T-cell (primary cell): ENCODE measurements at regions not wholly inside any gene's neighbourhood (a gene's known extent, or its start where the extent isn't known, plus 50 kb on each side); places are given as distances from the start of the nearest gene placed in this dataset.
A peak's percentile ranks its signal among the peaks of the same experiment; 100 is the strongest.

Experiments
- ATAC-seq, 4 experiments: fragments of 200-7000 bp in 3 of 4; fragments of 150-1000 bp in 1 of 4; cut with Tn5 transposase; replicated peaks in 1 of 4; 1 replicate in 3 of 4; 2 replicates in 1 of 4; pipeline ENCODE4 v1.10.0; 2021; ENCODE audit warnings: moderate library complexity in 3 of 4, mild to moderate bottlenecking in 2 of 4, moderate number of reproducible peaks in 1 of 4
- CTCF ChIA-PET, 2 donors: fragments of 300-600 bp; sonication (Branson Sonifier 250); formaldehyde crosslinking; loops; one replicate each; lab custom pipeline; 2022; ENCODE audit warnings: antibody characterized with exemption in 2 of 2; lab: Charles Lee
- POLR2A ChIA-PET, 2 donors: fragments of 300-600 bp; sonication (Branson Sonifier 250); formaldehyde crosslinking; loops; one replicate each; lab custom pipeline; 2022; ENCODE audit warnings: antibody characterized with exemption in 2 of 2; lab: Charles Lee
- DNase-seq, 35 experiments: peaks; one replicate each; pipeline versions ENCODE4 v3.0.0 to v3.0.0-alpha.2; 2013 to 2023
- H3K27ac ChIP-seq: one replicate; pipeline ENCODE4 v1.5.1; 2013; ENCODE audit warnings: low read length
- H3K27me3 ChIP-seq, 2 experiments: replicated peaks in 1 of 2; 1 replicate in 1 of 2; 2 replicates in 1 of 2; pipeline versions ENCODE4 v1.6.1 to v1.7.0; 2013; ENCODE audit warnings: low read length in 1 of 2, mixed read lengths in 1 of 2; ENCODE audit not compliant: control insufficient read depth in 2 of 2, insufficient read depth in 2 of 2; ENCODE audit errors: extremely low read depth in 1 of 2
- H3K36me3 ChIP-seq, 2 donors: 1 replicate in 1 of 2; 2 replicates in 1 of 2; pipeline versions ENCODE4 v1.6.1 to v1.7.0; 2013; ENCODE audit warnings: low read length in 1 of 2; ENCODE audit not compliant: control insufficient read depth in 2 of 2, insufficient read depth in 1 of 2; ENCODE audit errors: extremely low read depth in 1 of 2
- H3K4me1 ChIP-seq, 2 experiments: 1 replicate in 1 of 2; 2 replicates in 1 of 2; pipeline versions ENCODE4 v1.6.1 to v1.7.0; 2013; ENCODE audit warnings: low read length in 2 of 2, mixed read lengths in 1 of 2; ENCODE audit not compliant: insufficient read depth in 2 of 2, control insufficient read depth in 1 of 2; ENCODE audit errors: extremely low read depth in 1 of 2
- H3K4me3 ChIP-seq, 2 donors: 1 replicate in 1 of 2; 2 replicates in 1 of 2; pipeline versions ENCODE4 v1.5.1 to v1.7.0; 2013; ENCODE audit warnings: mild to moderate bottlenecking in 2 of 2, low read length in 1 of 2, moderate library complexity in 1 of 2; ENCODE audit not compliant: control insufficient read depth in 1 of 2; ENCODE audit errors: extremely low read depth in 1 of 2
- H3K9me3 ChIP-seq: 2 replicates; pipeline ENCODE4 v1.7.0; 2013
- H3K27ac Mint-ChIP-seq, 2 donors: one replicate each; pipeline ENCODE4 v1.8.0; 2020 to 2021; ENCODE audit warnings: mild to moderate bottlenecking in 2 of 2, mixed read lengths in 2 of 2
- H3K27me3 Mint-ChIP-seq, 2 donors: one replicate each; pipeline ENCODE4 v1.8.0; 2021 to 2022; ENCODE audit warnings: mixed read lengths in 2 of 2
- H3K36me3 Mint-ChIP-seq: one replicate; pipeline ENCODE4 v1.8.0; 2021; ENCODE audit warnings: mixed read lengths
- H3K4me1 Mint-ChIP-seq, 3 donors: one replicate each; pipeline ENCODE4 v1.8.0; 2020 to 2022; ENCODE audit warnings: mixed read lengths in 3 of 3, mild to moderate bottlenecking in 1 of 3
- H3K4me3 Mint-ChIP-seq, 3 donors: one replicate each; pipeline ENCODE4 v1.8.0; 2020 to 2022; ENCODE audit warnings: mild to moderate bottlenecking in 3 of 3, mixed read lengths in 3 of 3, moderate library complexity in 3 of 3
- H3K9me3 Mint-ChIP-seq, 3 donors: one replicate each; pipeline ENCODE4 v1.8.0; 2020 to 2022; ENCODE audit warnings: mixed read lengths in 3 of 3
- WGBS: methylation state at CpG from one replicate; pipeline ENCODE4 v1.1.5; 2013; ENCODE audit warnings: missing lambda C conversion rate; ENCODE audit not compliant: insufficient coverage; 5-methylcytosine and 5-hydroxymethylcytosine counted together

GRCh38 chr5:96336351-96336985 is 96.6 kb downstream of the PCSK1 start:
- H3K4me3 ChIP-seq = no peak overlapping the region
- no peaks in the 10 kb centered on the region for H3K9me3 ChIP-seq
- DNase-seq = peak in 33 of 35 experiments; percentile 3 to 81 (median 43)
- H3K4me1 ChIP-seq = no peaks in the 10 kb centered on the region
- H3K27ac ChIP-seq = no peak overlapping the region
- Mint-ChIP-seq H3K27ac (no peak overlapping the region), H3K4me3 (no peak overlapping the region), H3K27me3 (peaks cover 9 to 16% of the 10 kb centered on the region in 2 donors), H3K9me3 (no peaks in the 10 kb centered on the region), H3K36me3 (no peaks in the 10 kb centered on the region), H3K4me1 (no peaks in the 10 kb centered on the region)
- peak; percentile 81 to 92 (median 84) for ATAC-seq
- ChIA-PET POLR2A (no interaction called here), CTCF (interaction anchor here (0.6 to 4.2 kb wide), 29 partner anchors 8 to 672 kb away, joined by 3 to 42 read pairs (median 4); no protein-coding TSS in a partner anchor)
- peaks cover 0 to 10% of the 10 kb centered on the region in 2 experiments for H3K27me3 ChIP-seq
- 0% methylated on average over 2 of the region's 6 CpGs for WGBS
- no peaks in the 10 kb centered on the region for H3K36me3 ChIP-seq

- H3K27ac ChIP-seq = no peak overlapping the region
- DNase-seq (no peak), ATAC-seq (peak in 2 of 4 experiments; percentile 14 to 16)
- Mint-ChIP-seq H3K4me1 (no peaks in the 10 kb centered on the region), H3K27me3 (peaks cover 9 to 16% of the 10 kb centered on the region in 2 donors), H3K9me3 (no peaks in the 10 kb centered on the region), H3K36me3 (no peaks in the 10 kb centered on the region), H3K4me3 (no peak overlapping the region), H3K27ac (no peak overlapping the region)
- WGBS = no CpG with 5 or more reads among the region's 2 CpGs
- H3K9me3 ChIP-seq = no peaks in the 10 kb centered on the region
- no peaks in the 10 kb centered on the region for H3K4me1 ChIP-seq
- H3K4me3 ChIP-seq = no peak overlapping the region
- H3K36me3 ChIP-seq = no peaks in the 10 kb centered on the region
- ChIA-PET POLR2A (no interaction called here), CTCF (interaction anchor here (0.6 to 4.2 kb wide), 19 partner anchors 9 to 671 kb away, joined by 3 to 42 read pairs (median 4); no protein-coding TSS in a partner anchor)
- peaks cover 0 to 10% of the 10 kb centered on the region in 2 experiments for H3K27me3 ChIP-seq
Observed at GRCh38 chr5:96335873-96336272, 97.2 kb downstream of the PCSK1 start.

GRCh38 chr5:96333391-96333790 is 99.7 kb downstream of the PCSK1 start:
- no peak overlapping the region for H3K27ac Mint-ChIP-seq
- H3K4me1 Mint-ChIP-seq = no peaks in the 10 kb centered on the region
- no peak for DNase-seq
- no peak overlapping the region for H3K27ac ChIP-seq
- H3K4me3 Mint-ChIP-seq = no peak overlapping the region
- no peaks in the 10 kb centered on the region for H3K36me3 ChIP-seq
- ATAC-seq = no peak
- no peaks in the 10 kb centered on the region for H3K4me1 ChIP-seq
- CTCF ChIA-PET = interaction anchor here in 1 of 2 donors (1.3 kb wide), 1 partner anchor 481 kb away, joined by 3 read pairs; no protein-coding TSS in a partner anchor
- peaks cover 0 to 6% of the 10 kb centered on the region in 2 experiments for H3K27me3 ChIP-seq
- WGBS = 88% methylated on average over 3 of the region's 4 CpGs
- peaks cover 10 to 17% of the 10 kb centered on the region in 2 donors for H3K27me3 Mint-ChIP-seq
- no peaks in the 10 kb centered on the region for H3K9me3 Mint-ChIP-seq
- no peaks in the 10 kb centered on the region for H3K36me3 Mint-ChIP-seq
- POLR2A ChIA-PET = no interaction called here
- H3K4me3 ChIP-seq = no peak overlapping the region
- no peaks in the 10 kb centered on the region for H3K9me3 ChIP-seq

GRCh38 chr5:96332535-96333366 is 100.3 kb downstream of the PCSK1 start:
- no peaks in the 10 kb centered on the region for H3K9me3 ChIP-seq

DNA sequence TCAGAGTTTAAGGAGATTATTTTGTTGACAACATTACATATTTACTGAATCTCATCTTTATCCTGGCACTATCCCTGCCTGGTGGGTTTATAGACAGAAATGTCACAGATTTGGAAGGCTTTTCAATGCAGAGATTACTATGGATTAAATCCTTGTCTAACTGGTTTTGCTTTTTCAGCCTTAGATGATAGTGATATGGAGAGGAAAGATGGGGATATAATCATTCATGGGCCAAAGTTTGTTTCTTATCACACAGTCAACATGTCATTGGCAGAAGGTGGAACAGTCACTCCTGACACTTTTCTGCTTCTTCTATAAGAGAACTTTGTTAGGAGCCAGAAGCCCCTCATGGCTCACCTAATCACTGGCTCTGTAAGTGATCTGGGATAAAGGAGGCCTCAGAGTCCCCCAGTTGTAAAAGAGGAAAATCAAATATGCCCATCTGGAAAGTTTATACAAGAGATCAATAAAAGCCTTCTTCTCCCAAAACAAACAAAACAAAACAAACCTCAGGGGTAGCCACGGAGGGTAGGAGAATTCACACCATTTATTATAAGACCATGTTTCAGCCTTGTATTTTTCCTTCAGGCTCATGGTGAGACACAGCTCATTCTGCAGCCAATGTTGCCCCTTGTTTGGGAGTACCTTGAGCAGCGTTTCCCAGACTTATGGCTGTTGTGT is 101.2 kb downstream of the PCSK1 start:
- Mint-ChIP-seq H3K27ac (no peak overlapping the region), H3K4me1 (no peaks in the 10 kb centered on the region), H3K9me3 (no peaks in the 10 kb centered on the region), H3K36me3 (no peaks in the 10 kb centered on the region), H3K27me3 (peaks cover 11 to 19% of the 10 kb centered on the region in 2 donors), H3K4me3 (no peak overlapping the region)
- H3K36me3 ChIP-seq = no peaks in the 10 kb centered on the region
- no CpG with 5 or more reads among the region's 2 CpGs for WGBS
- H3K4me3 ChIP-seq = no peak overlapping the region
- H3K27me3 ChIP-seq = peaks cover 0 to 6% of the 10 kb centered on the region in 2 experiments
- POLR2A ChIA-PET = no interaction called here
- ATAC-seq (no peak), DNase-seq (no peak)
- H3K9me3 ChIP-seq = no peaks in the 10 kb centered on the region
- CTCF ChIA-PET = no interaction called here
- H3K27ac ChIP-seq = no peak overlapping the region
- H3K4me1 ChIP-seq = no peaks in the 10 kb centered on the region

More at GRCh38 chr5:96332535-96333366, 100.3 kb downstream of the PCSK1 start:
- H3K27ac ChIP-seq = no peak overlapping the region
- H3K4me3 ChIP-seq = no peak overlapping the region
- no peaks in the 10 kb centered on the region for H3K9me3 Mint-ChIP-seq
- DNase-seq (no peak), ATAC-seq (no peak)
- H3K36me3 Mint-ChIP-seq = no peaks in the 10 kb centered on the region
- no peaks in the 10 kb centered on the region for H3K4me1 Mint-ChIP-seq
- peaks cover 11 to 19% of the 10 kb centered on the region in 2 donors for H3K27me3 Mint-ChIP-seq
- H3K4me3 Mint-ChIP-seq = no peak overlapping the region
- 71% methylated on average over 7 of the region's 14 CpGs for WGBS
- ChIA-PET POLR2A (no interaction called here), CTCF (interaction anchor here in 1 of 2 donors (1.3 kb wide), 1 partner anchor 480 kb away, joined by 3 read pairs; no protein-coding TSS in a partner anchor)
- no peaks in the 10 kb centered on the region for H3K36me3 ChIP-seq
- H3K27ac Mint-ChIP-seq = no peak overlapping the region
- H3K4me1 ChIP-seq = no peaks in the 10 kb centered on the region
- peaks cover 0 to 6% of the 10 kb centered on the region in 2 experiments for H3K27me3 ChIP-seq

DNA sequence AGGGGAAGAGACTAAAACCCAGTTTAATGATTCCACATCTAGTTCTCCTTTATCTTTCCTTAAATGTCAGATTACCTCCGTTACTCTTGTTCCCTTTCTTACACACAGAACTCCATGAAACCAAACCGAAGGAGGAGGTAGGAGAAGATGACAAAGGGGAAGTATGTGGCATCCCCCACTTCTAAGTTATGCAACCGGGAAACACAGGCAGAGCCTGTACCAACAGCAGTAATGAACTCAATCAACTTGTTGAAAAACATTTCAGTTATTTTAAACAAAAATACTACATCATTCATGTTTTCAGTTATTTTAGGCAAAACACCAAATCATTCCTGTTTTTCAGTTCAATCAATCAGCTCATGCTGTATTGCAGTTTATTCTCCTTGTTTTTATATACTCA is 101.8 kb downstream of the PCSK1 start:
- ChIA-PET CTCF (no interaction called here), POLR2A (no interaction called here)
- H3K4me1 Mint-ChIP-seq = no peaks in the 10 kb centered on the region
- H3K9me3 ChIP-seq = no peaks in the 10 kb centered on the region
- H3K27ac ChIP-seq = no peak overlapping the region
- H3K4me3 Mint-ChIP-seq = no peak overlapping the region
- no peak overlapping the region for H3K4me3 ChIP-seq
- DNase-seq (no peak), ATAC-seq (no peak)
- peaks cover 13 to 20% of the 10 kb centered on the region in 2 donors for H3K27me3 Mint-ChIP-seq
- H3K4me1 ChIP-seq = no peaks in the 10 kb centered on the region
- H3K27ac Mint-ChIP-seq = no peak overlapping the region
- peaks cover 0 to 6% of the 10 kb centered on the region in 2 experiments for H3K27me3 ChIP-seq
- H3K36me3 ChIP-seq = no peaks in the 10 kb centered on the region
- WGBS = no CpG with 5 or more reads among the region's 3 CpGs
- no peaks in the 10 kb centered on the region for H3K36me3 Mint-ChIP-seq
- H3K9me3 Mint-ChIP-seq = no peaks in the 10 kb centered on the region
